CD4-positive, alpha-beta T cell (primary cell): ENCODE measurements at regions not wholly inside any gene's neighbourhood (a gene's known extent, or its start where the extent isn't known, plus 50 kb on each side); places are given as distances from the start of the nearest gene placed in this dataset.

Experiments
- ATAC-seq: fragments of 200-7000 bp; cut with Tn5 transposase; one replicate; pipeline ENCODE4 v1.10.0; 2022; ENCODE audit warnings: mild to moderate bottlenecking; ENCODE audit not compliant: poor library complexity
- CTCF ChIA-PET: fragments of 350-600 bp; sonication (Branson Sonifier 250); formaldehyde crosslinking; loops from one replicate; lab custom pipeline; 2021; ENCODE audit warnings: antibody characterized with exemption, inconsistent platforms; lab: Charles Lee
- POLR2A ChIA-PET: fragments of 350-600 bp; sonication (Branson Sonifier 250); formaldehyde crosslinking; loops from one replicate; lab custom pipeline; 2021; ENCODE audit warnings: antibody characterized with exemption, inconsistent platforms; lab: Charles Lee
- DNase-seq, 14 experiments: peaks; one replicate each; pipeline ENCODE4 v3.0.0-alpha.2; 2013 to 2020; ENCODE audit warnings: mixed read lengths in 2 of 14
- H3K27ac ChIP-seq, 2 donors: one replicate each; pipeline versions ENCODE4 v1.5.1 to v1.7.0; 2013; ENCODE audit warnings: low read length in 2 of 2, low read depth in 1 of 2, mild to moderate bottlenecking in 1 of 2
- H3K27me3 ChIP-seq, 2 experiments: 1 replicate in 1 of 2; 2 replicates in 1 of 2; pipeline versions ENCODE4 v1.6.1 to v1.7.0; 2013; ENCODE audit warnings: low read length in 2 of 2, control low read depth in 1 of 2, mild to moderate bottlenecking in 1 of 2, moderate library complexity in 1 of 2; ENCODE audit not compliant: insufficient read depth in 2 of 2, control insufficient read depth in 1 of 2
- H3K36me3 ChIP-seq: one replicate; pipeline ENCODE4 v1.6.1; 2013; ENCODE audit warnings: low read length, control low read depth; ENCODE audit not compliant: insufficient read depth
- H3K4me1 ChIP-seq: one replicate; pipeline ENCODE4 v1.6.1; 2013; ENCODE audit warnings: low read length, control low read depth; ENCODE audit not compliant: insufficient read depth
- H3K4me3 ChIP-seq: one replicate; pipeline ENCODE4 v1.5.1; 2013; ENCODE audit warnings: mild to moderate bottlenecking, low read length, moderate library complexity
- H3K9me3 ChIP-seq, 2 experiments: 1 replicate in 1 of 2; 2 replicates in 1 of 2; pipeline versions ENCODE4 v1.6.1 to v1.7.0; 2013; ENCODE audit warnings: low read length in 2 of 2, mild to moderate bottlenecking in 2 of 2, control low read depth in 1 of 2, moderate library complexity in 1 of 2; ENCODE audit not compliant: control insufficient read depth in 1 of 2, insufficient read depth in 1 of 2
- H3K27ac Mint-ChIP-seq: one replicate; pipeline ENCODE4 v1.8.0; 2020; ENCODE audit warnings: mixed read lengths
- H3K27me3 Mint-ChIP-seq: one replicate; pipeline ENCODE4 v1.8.0; 2021; ENCODE audit warnings: mixed read lengths
- H3K36me3 Mint-ChIP-seq: one replicate; pipeline ENCODE4 v1.8.0; 2021; ENCODE audit warnings: low read depth, mixed read lengths
- H3K4me1 Mint-ChIP-seq: one replicate; pipeline ENCODE4 v1.8.0; 2021; ENCODE audit warnings: low read depth, mixed read lengths
- H3K4me3 Mint-ChIP-seq: one replicate; pipeline ENCODE4 v1.8.0; 2020; ENCODE audit warnings: mild to moderate bottlenecking, mixed read lengths
- H3K9me3 Mint-ChIP-seq: one replicate; pipeline ENCODE4 v1.8.0; 2020; ENCODE audit warnings: mixed read lengths
- CTCF ChIP-seq: fragments of 200-600 bp; IDR thresholded peaks from one replicate; pipeline ENCODE4 v1.8.0; 2022; ENCODE audit warnings: antibody characterized with exemption, mild to moderate bottlenecking
- intact Hi-C, 2 experiments: fragments of 100-400 bp; cut with DNase I in 1 of 2; cut with micrococcal nuclease in 1 of 2; formaldehyde crosslinking; loops; one replicate each; pipeline versions ENCODE4 v1.15.1 to v1.9.0; 2023 to 2025; cut with DNase I, micrococcal nuclease

GRCh38 chr5:143550986-143551630, 147.6 kb upstream of the NR3C1 start:
- H3K4me1 Mint-ChIP-seq: no peaks in the 10 kb centered on the region
- intact Hi-C loops: no loop called here
- Histone ChIP-seq H3K36me3 (no peaks in the 10 kb centered on the region), H3K4me1 (no peaks in the 10 kb centered on the region), H3K4me3 (no peak overlapping the region), H3K9me3 (peaks cover 0 to 3% of the 10 kb centered on the region in 2 experiments), H3K27ac (no peak overlapping the region), H3K27me3 (no peaks in the 10 kb centered on the region)
- ATAC-seq (no peak), DNase-seq (no peak)
- H3K4me3 Mint-ChIP-seq: no peak overlapping the region
- TF ChIP-seq CTCF: no peak
- POLR2A ChIA-PET: no interaction called here
- H3K27me3 Mint-ChIP-seq: peaks cover 7% of the 10 kb centered on the region
- CTCF ChIA-PET: no interaction called here
- no peak overlapping the region for H3K27ac Mint-ChIP-seq
- H3K36me3 Mint-ChIP-seq: no peaks in the 10 kb centered on the region
- H3K9me3 Mint-ChIP-seq: no peaks in the 10 kb centered on the region

- H3K4me3 Mint-ChIP-seq: no peak overlapping the region
Observed at GRCh38 chr5:143547342-143547741, 143.9 kb upstream of the NR3C1 start.

GRCh38 chr5:143546394-143546793, 142.9 kb upstream of the NR3C1 start:
- intact Hi-C loops: no loop called here
- no peak overlapping the region for H3K4me3 ChIP-seq
- CTCF ChIA-PET: no interaction called here
- ATAC-seq: no peak
- no peaks in the 10 kb centered on the region for H3K27me3 ChIP-seq
- no peak for DNase-seq
- H3K4me1 ChIP-seq: no peaks in the 10 kb centered on the region
- no peak overlapping the region for H3K27ac Mint-ChIP-seq
- no peaks in the 10 kb centered on the region for H3K9me3 Mint-ChIP-seq
- no peak for TF ChIP-seq CTCF
- POLR2A ChIA-PET: no interaction called here
- peaks cover 0 to 3% of the 10 kb centered on the region in 2 experiments for H3K9me3 ChIP-seq
- H3K4me3 Mint-ChIP-seq: no peak overlapping the region
- no peaks in the 10 kb centered on the region for H3K36me3 ChIP-seq
- H3K27ac ChIP-seq: no peak overlapping the region
- no peaks in the 10 kb centered on the region for H3K27me3 Mint-ChIP-seq
- no peaks in the 10 kb centered on the region for H3K36me3 Mint-ChIP-seq
- peaks cover 5% of the 10 kb centered on the region for H3K4me1 Mint-ChIP-seq

More at GRCh38 chr5:143547342-143547741, 143.9 kb upstream of the NR3C1 start:
- Histone ChIP-seq H3K4me3 (no peak overlapping the region), H3K9me3 (peaks cover 0 to 3% of the 10 kb centered on the region in 2 experiments), H3K27me3 (no peaks in the 10 kb centered on the region), H3K27ac (no peak overlapping the region), H3K36me3 (no peaks in the 10 kb centered on the region), H3K4me1 (no peaks in the 10 kb centered on the region)
- no peak for TF ChIP-seq CTCF
- ATAC-seq (no peak), DNase-seq (no peak)
- H3K9me3 Mint-ChIP-seq: no peaks in the 10 kb centered on the region
- no peak overlapping the region for H3K27ac Mint-ChIP-seq
- CTCF ChIA-PET: no interaction called here
- POLR2A ChIA-PET: no interaction called here
- H3K36me3 Mint-ChIP-seq: no peaks in the 10 kb centered on the region
- intact Hi-C loops: no loop called here
- H3K27me3 Mint-ChIP-seq: no peaks in the 10 kb centered on the region
- H3K4me1 Mint-ChIP-seq: no peaks in the 10 kb centered on the region
